Ectodermal cell (in vitro differentiated cells): ENCODE measurements at regions not wholly inside any gene's neighbourhood (a gene's known extent, or its start where the extent isn't known, plus 50 kb on each side); places are given as distances from the start of the nearest gene placed in this dataset.
"Not testable (repeated sequence)": the region's sequence is repeated elsewhere in the genome, so short reads cannot be mapped to it uniquely, and the experiment has no call there.

ENCODE experiments used
- H3K27ac ChIP-seq: 2 replicates; pipeline ENCODE4 v1.7.0; 2013; ENCODE audit warnings: mild to moderate bottlenecking, low read depth, low read length; ENCODE audit not compliant: insufficient read depth, poor library complexity, severe bottlenecking
- H3K27me3 ChIP-seq: 2 replicates; pipeline ENCODE4 v1.7.0; 2013; ENCODE audit warnings: mild to moderate bottlenecking, low read length; ENCODE audit not compliant: insufficient read depth, control insufficient read depth, poor library complexity, severe bottlenecking
- H3K36me3 ChIP-seq: one replicate; pipeline ENCODE4 v1.7.0; 2013; ENCODE audit warnings: low read length; ENCODE audit not compliant: control insufficient read depth, insufficient read depth
- H3K4me1 ChIP-seq: one replicate; pipeline ENCODE4 v1.7.0; 2013; ENCODE audit warnings: low read length; ENCODE audit not compliant: control insufficient read depth, insufficient read depth
- H3K4me3 ChIP-seq: 2 replicates; pipeline ENCODE4 v1.7.0; 2013; ENCODE audit warnings: low read depth, low read length, control low read depth; ENCODE audit not compliant: insufficient read depth
- H3K9me3 ChIP-seq: 2 replicates; pipeline ENCODE4 v1.7.0; 2013; ENCODE audit warnings: mild to moderate bottlenecking, low read length, moderate library complexity; ENCODE audit not compliant: control insufficient read depth
- WGBS, 2 experiments: methylation state at CpG; one replicate each; pipeline ENCODE4 v1.1.7; 2013; ENCODE audit warnings: missing lambda C conversion rate in 2 of 2; 5-methylcytosine and 5-hydroxymethylcytosine counted together

- 96 to 97% methylated on average over 22 of the region's 22 CpGs for whole genome bisulfite sequencing, 2 experiments
- H3K36me3 ChIP-seq, H3K27ac ChIP-seq, H3K4me1 ChIP-seq, H3K27me3 ChIP-seq, H3K9me3 ChIP-seq, H3K4me3 ChIP-seq: not testable (repeated sequence)
Measured at GRCh38 chr14:78013911-78014310, 156.3 kb upstream of the NRXN3 start.

- 83 to 87% methylated on average over 2 of the region's 2 CpGs for WGBS, 2 experiments
- Histone ChIP-seq H3K36me3 (no peaks in the 10 kb centered on the region), H3K4me1 (no peaks in the 10 kb centered on the region), H3K27me3 (no peaks in the 10 kb centered on the region), H3K9me3 (no peaks in the 10 kb centered on the region), H3K4me3 (no peak overlapping the region), H3K27ac (no peak overlapping the region)
Measured at GRCh38 chr14:78016532-78016931, 153.6 kb upstream of the NRXN3 start.

GRCh38 chr14:78018283-78018682 is 151.9 kb upstream of the NRXN3 start:
- 50% methylated on average over 2 of the region's 2 CpGs; no CpG with 5 or more reads in 1 of the 2 experiments for WGBS, 2 experiments
- H3K36me3 ChIP-seq = no peaks in the 10 kb centered on the region
- no peaks in the 10 kb centered on the region for H3K27me3 ChIP-seq
- no peaks in the 10 kb centered on the region for H3K9me3 ChIP-seq
- H3K27ac ChIP-seq = no peak overlapping the region
- no peaks in the 10 kb centered on the region for H3K4me1 ChIP-seq
- no peak overlapping the region for H3K4me3 ChIP-seq

- Histone ChIP-seq H3K4me1 (no peaks in the 10 kb centered on the region), H3K36me3 (no peaks in the 10 kb centered on the region), H3K4me3 (no peak overlapping the region), H3K27me3 (no peaks in the 10 kb centered on the region), H3K27ac (no peak overlapping the region), H3K9me3 (no peaks in the 10 kb centered on the region)
- WGBS, 2 experiments = 41 to 48% methylated on average over 4 to 5 of the region's 5 CpGs
Measured at GRCh38 chr14:78022059-78022458, 148.1 kb upstream of the NRXN3 start.

GRCh38 chr14:78023112-78023511 is 147.1 kb upstream of the NRXN3 start:
- 90 to 96% methylated on average over 2 of the region's 2 CpGs for WGBS, 2 experiments
- no peak overlapping the region for H3K4me3 ChIP-seq

GRCh38 chr14:78028471-78028870 is 141.7 kb upstream of the NRXN3 start:
- Histone ChIP-seq H3K9me3 (no peaks in the 10 kb centered on the region), H3K36me3 (no peaks in the 10 kb centered on the region), H3K4me3 (no peak overlapping the region), H3K4me1 (no peaks in the 10 kb centered on the region), H3K27me3 (no peaks in the 10 kb centered on the region), H3K27ac (no peak overlapping the region)
- WGBS, 2 experiments = 100% methylated on average over 1 of the region's 1 CpG

More at GRCh38 chr14:78023112-78023511, 147.1 kb upstream of the NRXN3 start:
- no peaks in the 10 kb centered on the region for H3K36me3 ChIP-seq
- H3K27me3 ChIP-seq = no peaks in the 10 kb centered on the region
- H3K27ac ChIP-seq = no peak overlapping the region
- no peaks in the 10 kb centered on the region for H3K9me3 ChIP-seq
- H3K4me1 ChIP-seq = no peaks in the 10 kb centered on the region

GRCh38 chr14:78029601-78030372 is 140.4 kb upstream of the NRXN3 start:
- Histone ChIP-seq H3K4me1 (no peaks in the 10 kb centered on the region), H3K4me3 (no peak overlapping the region), H3K9me3 (no peaks in the 10 kb centered on the region), H3K36me3 (no peaks in the 10 kb centered on the region), H3K27ac (no peak overlapping the region), H3K27me3 (no peaks in the 10 kb centered on the region)
- 32% methylated on average over 16 of the region's 16 CpGs for WGBS, 2 experiments

- Histone ChIP-seq H3K27me3 (no peaks in the 10 kb centered on the region), H3K27ac (no peak overlapping the region), H3K4me1 (no peaks in the 10 kb centered on the region), H3K36me3 (no peaks in the 10 kb centered on the region), H3K4me3 (no peak overlapping the region), H3K9me3 (no peaks in the 10 kb centered on the region)
- 86% methylated on average over 1 of the region's 1 CpG; no CpG with 5 or more reads in 1 of the 2 experiments for WGBS, 2 experiments
Measured at GRCh38 chr14:78043349-78043748, 126.8 kb upstream of the NRXN3 start.

- Histone ChIP-seq H3K27ac (no peak overlapping the region), H3K4me3 (no peak overlapping the region), H3K27me3 (no peaks in the 10 kb centered on the region), H3K4me1 (no peaks in the 10 kb centered on the region), H3K9me3 (no peaks in the 10 kb centered on the region), H3K36me3 (no peaks in the 10 kb centered on the region)
- WGBS, 2 experiments = 79 to 88% methylated on average over 1 of the region's 1 CpG
Measured at GRCh38 chr14:78048120-78048519, 122.1 kb upstream of the NRXN3 start.

- H3K9me3 ChIP-seq, H3K36me3 ChIP-seq, H3K4me3 ChIP-seq, H3K27ac ChIP-seq, H3K4me1 ChIP-seq, H3K27me3 ChIP-seq: not testable (repeated sequence)
- 90 to 96% methylated on average over 1 to 2 of the region's 2 CpGs for WGBS, 2 experiments
Measured at GRCh38 chr14:78056890-78057289, 113.3 kb upstream of the NRXN3 start.
